Liver (tissue), 7 donors: ENCODE measurements at regions not wholly inside any gene's neighbourhood (a gene's known extent, or its start where the extent isn't known, plus 50 kb on each side); places are given as distances from the start of the nearest gene placed in this dataset.

Source experiments
- DNase-seq: peaks from one replicate; pipeline ENCODE4 v3.0.0-alpha.2; 2017; ENCODE audit warnings: low spot score
- H3K27ac ChIP-seq, 2 donors: one replicate each; pipeline ENCODE4 v1.7.0; 2013; ENCODE audit warnings: inconsistent platforms in 2 of 2, low read length in 2 of 2, control low read depth in 1 of 2, low read depth in 1 of 2, mild to moderate bottlenecking in 1 of 2
- H3K27me3 ChIP-seq, 4 donors: one replicate each; pipeline versions ENCODE4 v1.6.1 to v1.7.0; 2013; ENCODE audit warnings: low read length in 3 of 4, inconsistent platforms in 1 of 4, mild to moderate bottlenecking in 1 of 4, moderate library complexity in 1 of 4; ENCODE audit not compliant: control insufficient read depth in 4 of 4, insufficient read depth in 4 of 4
- H3K36me3 ChIP-seq, 4 donors: one replicate each; pipeline versions ENCODE4 v1.6.1 to v1.7.0; 2013; ENCODE audit warnings: low read length in 3 of 4, mild to moderate bottlenecking in 3 of 4, low read depth in 1 of 4, moderate library complexity in 1 of 4; ENCODE audit not compliant: control insufficient read depth in 4 of 4, insufficient read depth in 3 of 4
- H3K4me1 ChIP-seq, 4 donors: one replicate each; pipeline versions ENCODE4 v1.6.1 to v1.7.0; 2013; ENCODE audit warnings: low read length in 3 of 4, mild to moderate bottlenecking in 3 of 4, moderate library complexity in 1 of 4; ENCODE audit not compliant: control insufficient read depth in 4 of 4, insufficient read depth in 4 of 4
- H3K4me3 ChIP-seq, 3 donors: one replicate each; pipeline versions ENCODE4 v1.6.1 to v1.7.0; 2013; ENCODE audit warnings: low read length in 3 of 3, control low read depth in 1 of 3, low read depth in 1 of 3, mild to moderate bottlenecking in 1 of 3
- H3K9ac ChIP-seq, 2 donors: one replicate each; pipeline ENCODE4 v1.7.0; 2013; ENCODE audit warnings: low read length in 2 of 2, mild to moderate bottlenecking in 2 of 2, moderate library complexity in 2 of 2, control low read depth in 1 of 2, low read depth in 1 of 2
- H3K9me3 ChIP-seq, 4 donors: one replicate each; pipeline versions ENCODE4 v1.6.1 to v1.7.0; 2013; ENCODE audit warnings: low read length in 3 of 4; ENCODE audit not compliant: control insufficient read depth in 4 of 4
- FOXA1 ChIP-seq: IDR thresholded peaks from 2 replicates; pipeline ENCODE4 v1.6.1; 2016; ENCODE audit warnings: antibody characterized with exemption
- FOXA2 ChIP-seq: IDR thresholded peaks from 2 replicates; pipeline ENCODE4 v1.6.1; 2016; ENCODE audit warnings: antibody characterized with exemption
- HNF4A ChIP-seq, 2 donors: conservative IDR thresholded peaks; 2 replicates each; pipeline ENCODE4 v1.6.1; 2016; ENCODE audit warnings: antibody characterized with exemption in 2 of 2, mild to moderate bottlenecking in 2 of 2
- JUND ChIP-seq, 2 donors: IDR thresholded peaks; 2 replicates each; pipeline ENCODE4 v1.6.1; 2016; ENCODE audit warnings: antibody characterized with exemption in 2 of 2
- NR2F2 ChIP-seq: IDR thresholded peaks from 2 replicates; pipeline ENCODE4 v1.6.1; 2016; ENCODE audit warnings: antibody characterized with exemption
- RAD21 ChIP-seq, 2 donors: IDR thresholded peaks; 2 replicates each; pipeline ENCODE4 v1.6.1; 2016; ENCODE audit warnings: antibody characterized with exemption in 2 of 2, mild to moderate bottlenecking in 2 of 2
- RXRA ChIP-seq, 2 donors: IDR thresholded peaks; 2 replicates each; pipeline ENCODE4 v1.6.1; 2017 to 2018; ENCODE audit warnings: antibody characterized with exemption in 2 of 2, mild to moderate bottlenecking in 1 of 2
- SP1 ChIP-seq: IDR thresholded peaks from 2 replicates; pipeline ENCODE4 v1.6.1; 2018; ENCODE audit warnings: antibody characterized with exemption, mild to moderate bottlenecking
- TAF1 ChIP-seq: conservative IDR thresholded peaks from 2 replicates; pipeline ENCODE4 v1.6.1; 2016; ENCODE audit warnings: antibody characterized with exemption, mild to moderate bottlenecking
- YY1 ChIP-seq: IDR thresholded peaks from 2 replicates; pipeline ENCODE4 v1.6.1; 2016; ENCODE audit warnings: antibody characterized with exemption, mild to moderate bottlenecking
- ZBTB33 ChIP-seq: IDR thresholded peaks from 2 replicates; pipeline ENCODE4 v1.6.1; 2016; ENCODE audit warnings: antibody characterized with exemption
- WGBS: extraction: QIAGEN DNeasy Blood & Tissue Kit; methylation state at CpG from one replicate; pipeline ENCODE4 v1.1.7; 2013; 5-methylcytosine and 5-hydroxymethylcytosine counted together
- TF ChIP-seq, protein P1 (sequence below): IDR thresholded peaks from 2 replicates; pipeline ENCODE4 v1.6.1; 2016; ENCODE audit warnings: antibody characterized with exemption
- TF ChIP-seq, protein P2 (sequence below): IDR thresholded peaks from 2 replicates; pipeline ENCODE4 v1.6.1; 2016; ENCODE audit warnings: antibody characterized with exemption, mild to moderate bottlenecking
- donor health status: healthy.
- donor health status: healthy.
- donor health status: healthy.
- donor health status: healthy.

- TF ChIP-seq, protein P1, sequence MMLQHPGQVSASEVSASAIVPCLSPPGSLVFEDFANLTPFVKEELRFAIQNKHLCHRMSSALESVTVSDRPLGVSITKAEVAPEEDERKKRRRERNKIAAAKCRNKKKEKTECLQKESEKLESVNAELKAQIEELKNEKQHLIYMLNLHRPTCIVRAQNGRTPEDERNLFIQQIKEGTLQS, result no peak
- no peak for TF ChIP-seq NR2F2
- TF ChIP-seq FOXA2, result no peak
- no peak for TF ChIP-seq RXRA (IDR thresholded peaks at IDR 0.05)
These were observed 603.3 kb downstream of the PTPRC start (continued) for GRCh38 chr1:199242147-199242546.

- DNase-seq, result no peak
- no peak overlapping the region for H3K9ac ChIP-seq
These were observed 603.8 kb downstream of the PTPRC start for GRCh38 chr1:199242601-199243000.

More at GRCh38 chr1:199242601-199243000, 603.8 kb downstream of the PTPRC start:
- Histone ChIP-seq H3K4me1 (no peaks in the 10 kb centered on the region), H3K4me3 (no peak overlapping the region), H3K27ac (no peak overlapping the region), H3K36me3 (no peaks in the 10 kb centered on the region), H3K27me3 (no peaks in the 10 kb centered on the region), H3K9me3 (no peaks in the 10 kb centered on the region)
- WGBS, result 63% methylated on average over 2 of the region's 2 CpGs
- TF ChIP-seq, protein P1, result no peak
- TF ChIP-seq RAD21 (IDR thresholded peaks at IDR 0.05) (no peak), JUND (IDR thresholded peaks at IDR 0.05) (no peak), FOXA1 (no peak), ZBTB33 (no peak), SP1 (no peak), YY1 (no peak), FOXA2 (no peak), NR2F2 (no peak), TAF1 (no peak), HNF4A (conservative IDR thresholded peaks at IDR 0.05) (no peak)
- TF ChIP-seq, protein P2, sequence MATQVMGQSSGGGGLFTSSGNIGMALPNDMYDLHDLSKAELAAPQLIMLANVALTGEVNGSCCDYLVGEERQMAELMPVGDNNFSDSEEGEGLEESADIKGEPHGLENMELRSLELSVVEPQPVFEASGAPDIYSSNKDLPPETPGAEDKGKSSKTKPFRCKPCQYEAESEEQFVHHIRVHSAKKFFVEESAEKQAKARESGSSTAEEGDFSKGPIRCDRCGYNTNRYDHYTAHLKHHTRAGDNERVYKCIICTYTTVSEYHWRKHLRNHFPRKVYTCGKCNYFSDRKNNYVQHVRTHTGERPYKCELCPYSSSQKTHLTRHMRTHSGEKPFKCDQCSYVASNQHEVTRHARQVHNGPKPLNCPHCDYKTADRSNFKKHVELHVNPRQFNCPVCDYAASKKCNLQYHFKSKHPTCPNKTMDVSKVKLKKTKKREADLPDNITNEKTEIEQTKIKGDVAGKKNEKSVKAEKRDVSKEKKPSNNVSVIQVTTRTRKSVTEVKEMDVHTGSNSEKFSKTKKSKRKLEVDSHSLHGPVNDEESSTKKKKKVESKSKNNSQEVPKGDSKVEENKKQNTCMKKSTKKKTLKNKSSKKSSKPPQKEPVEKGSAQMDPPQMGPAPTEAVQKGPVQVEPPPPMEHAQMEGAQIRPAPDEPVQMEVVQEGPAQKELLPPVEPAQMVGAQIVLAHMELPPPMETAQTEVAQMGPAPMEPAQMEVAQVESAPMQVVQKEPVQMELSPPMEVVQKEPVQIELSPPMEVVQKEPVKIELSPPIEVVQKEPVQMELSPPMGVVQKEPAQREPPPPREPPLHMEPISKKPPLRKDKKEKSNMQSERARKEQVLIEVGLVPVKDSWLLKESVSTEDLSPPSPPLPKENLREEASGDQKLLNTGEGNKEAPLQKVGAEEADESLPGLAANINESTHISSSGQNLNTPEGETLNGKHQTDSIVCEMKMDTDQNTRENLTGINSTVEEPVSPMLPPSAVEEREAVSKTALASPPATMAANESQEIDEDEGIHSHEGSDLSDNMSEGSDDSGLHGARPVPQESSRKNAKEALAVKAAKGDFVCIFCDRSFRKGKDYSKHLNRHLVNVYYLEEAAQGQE, result no peak
